Left lung (tissue), 4 donors: ENCODE measurements at regions not wholly inside any gene's neighbourhood (a gene's known extent, or its start where the extent isn't known, plus 50 kb on each side); places are given as distances from the start of the nearest gene placed in this dataset.

Experiments
- ATAC-seq: fragments of 200-7000 bp; cut with Tn5 transposase; one replicate; pipeline ENCODE4 v1.9.1; 2020; ENCODE audit warnings: moderate library complexity
- DNase-seq, 4 donors: peaks; one replicate each; pipeline ENCODE4 v3.0.0-alpha.2; 2013 to 2020
- H3K27ac ChIP-seq, 2 donors: fragments of 200-600 bp; sonication (generic) in 1 of 2; one replicate each; pipeline versions ENCODE4 v1.5.0 to v1.8.0; 2020 to 2021
- H3K27me3 ChIP-seq, 2 donors: fragments of 200-600 bp; sonication (generic) in 1 of 2; one replicate each; pipeline versions ENCODE4 v1.5.0 to v1.8.0; 2020 to 2021
- H3K36me3 ChIP-seq, 2 donors: fragments of 200-600 bp; sonication (generic) in 1 of 2; one replicate each; pipeline versions ENCODE4 v1.5.0 to v1.8.0; 2020 to 2021
- H3K4me1 ChIP-seq, 2 donors: fragments of 200-600 bp; one replicate each; pipeline ENCODE4 v1.8.0; 2021
- H3K4me3 ChIP-seq, 2 donors: fragments of 200-600 bp; sonication (generic) in 1 of 2; one replicate each; pipeline versions ENCODE4 v1.5.0 to v1.8.0; 2020 to 2021; ENCODE audit warnings: mild to moderate bottlenecking in 1 of 2
- H3K9me3 ChIP-seq, 2 donors: fragments of 200-600 bp; sonication (generic) in 1 of 2; one replicate each; pipeline versions ENCODE4 v1.5.0 to v1.8.0; 2020 to 2021
- intact Hi-C, 2 donors: fragments of 100-400 bp; cut with DNase I; formaldehyde crosslinking; loops; one replicate each; pipeline versions ENCODE4 v1.11.2 to v1.14.2; 2022
- TF ChIP-seq, protein P1 (sequence below), 2 donors: fragments of 200-600 bp; sonication (generic) in 1 of 2; IDR thresholded peaks; one replicate each; pipeline versions ENCODE4 v1.5.0 to v1.8.0; 2021; ENCODE audit warnings: antibody characterized with exemption in 2 of 2
- donor health status: DM: no; HTN: yes; CAD: no.
- donor health status: DM: no; HTN: no; CAD: no.

DNA sequence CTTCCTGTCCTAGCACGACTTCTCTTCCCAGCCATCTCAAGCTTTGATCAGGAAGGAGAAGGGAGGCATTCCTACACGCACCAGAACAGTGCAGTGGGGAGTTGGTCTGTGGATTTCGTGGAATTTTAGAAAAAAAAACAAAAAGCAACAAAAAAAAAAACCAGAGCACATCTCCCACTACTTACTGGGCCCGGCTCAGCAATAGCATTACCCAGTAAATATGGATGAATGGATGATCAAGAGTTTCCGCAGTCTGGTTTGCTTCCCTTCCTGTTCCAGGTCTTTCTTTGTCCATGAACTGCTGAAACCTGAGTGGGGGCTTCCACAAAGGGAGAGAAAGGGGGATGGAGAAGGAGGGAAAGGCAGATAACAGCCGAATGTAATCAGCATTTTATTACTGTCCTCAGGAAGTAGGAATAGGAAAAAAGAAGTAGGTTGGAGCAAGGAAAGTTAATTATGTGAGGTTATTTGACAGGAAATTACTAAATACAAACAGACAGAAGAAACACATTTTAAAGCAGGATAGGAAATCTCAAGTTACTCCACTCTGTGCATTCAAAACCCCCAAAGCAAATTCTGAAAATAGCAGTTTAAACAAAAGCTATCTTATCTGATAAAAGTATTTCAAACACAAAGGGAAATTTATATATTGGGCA lies 349.0 kb downstream of the PRL start:
- no peaks in the 10 kb centered on the region for H3K36me3 ChIP-seq
- TF ChIP-seq, protein P1, sequence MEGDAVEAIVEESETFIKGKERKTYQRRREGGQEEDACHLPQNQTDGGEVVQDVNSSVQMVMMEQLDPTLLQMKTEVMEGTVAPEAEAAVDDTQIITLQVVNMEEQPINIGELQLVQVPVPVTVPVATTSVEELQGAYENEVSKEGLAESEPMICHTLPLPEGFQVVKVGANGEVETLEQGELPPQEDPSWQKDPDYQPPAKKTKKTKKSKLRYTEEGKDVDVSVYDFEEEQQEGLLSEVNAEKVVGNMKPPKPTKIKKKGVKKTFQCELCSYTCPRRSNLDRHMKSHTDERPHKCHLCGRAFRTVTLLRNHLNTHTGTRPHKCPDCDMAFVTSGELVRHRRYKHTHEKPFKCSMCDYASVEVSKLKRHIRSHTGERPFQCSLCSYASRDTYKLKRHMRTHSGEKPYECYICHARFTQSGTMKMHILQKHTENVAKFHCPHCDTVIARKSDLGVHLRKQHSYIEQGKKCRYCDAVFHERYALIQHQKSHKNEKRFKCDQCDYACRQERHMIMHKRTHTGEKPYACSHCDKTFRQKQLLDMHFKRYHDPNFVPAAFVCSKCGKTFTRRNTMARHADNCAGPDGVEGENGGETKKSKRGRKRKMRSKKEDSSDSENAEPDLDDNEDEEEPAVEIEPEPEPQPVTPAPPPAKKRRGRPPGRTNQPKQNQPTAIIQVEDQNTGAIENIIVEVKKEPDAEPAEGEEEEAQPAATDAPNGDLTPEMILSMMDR (IDR thresholded peaks at IDR 0.05), result no peak
- H3K27ac ChIP-seq, result no peak overlapping the region
- ATAC-seq, result no peak
- H3K27me3 ChIP-seq, result no peaks in the 10 kb centered on the region
- H3K9me3 ChIP-seq, result no peaks in the 10 kb centered on the region
- DNase-seq, result no peak
- no peak overlapping the region for H3K4me3 ChIP-seq
- peaks cover 15 to 21% of the 10 kb centered on the region in 2 donors for H3K4me1 ChIP-seq
- intact Hi-C loops, result no loop called here

DNA sequence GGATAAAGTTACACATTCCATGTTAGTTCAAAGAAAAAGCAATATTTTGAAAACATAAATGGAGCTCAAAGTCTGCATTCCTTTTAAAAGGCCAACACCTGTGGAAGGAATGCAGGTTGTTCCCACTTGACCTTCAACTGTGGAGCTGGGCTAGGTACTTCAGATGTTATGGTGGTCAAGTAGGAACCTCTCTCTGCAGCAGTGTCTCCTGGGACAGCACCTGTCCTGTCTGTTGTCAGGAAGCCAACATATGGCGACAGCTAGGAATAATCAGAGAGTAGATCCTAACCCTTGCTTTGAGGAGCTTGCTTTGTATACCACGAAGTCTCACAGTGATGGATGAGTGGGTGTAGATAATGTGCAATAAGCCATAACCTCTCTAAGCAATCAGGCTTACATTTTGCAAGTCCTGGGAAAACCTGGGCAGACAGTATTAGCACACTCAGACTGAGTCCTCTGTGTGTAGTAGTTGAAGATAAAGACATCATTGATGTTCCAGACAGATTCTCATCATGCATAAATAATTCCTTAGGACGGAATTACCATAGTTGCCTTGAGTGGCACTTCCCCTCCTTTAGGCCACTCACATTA lies 347.5 kb downstream of the PRL start:
- intact Hi-C loops, result no loop called here
- TF ChIP-seq, protein P1 (IDR thresholded peaks at IDR 0.05), result no peak
- peaks cover 12 to 31% of the 10 kb centered on the region in 2 donors for H3K4me1 ChIP-seq
- peak overlapping the region in 1 of 2 donors; percentile 28 for H3K27ac ChIP-seq
- no peaks in the 10 kb centered on the region for H3K9me3 ChIP-seq
- DNase-seq (peak in 1 of 4 donors; percentile 36), ATAC-seq (peak; percentile 73)
- no peaks in the 10 kb centered on the region for H3K36me3 ChIP-seq
- no peak overlapping the region for H3K4me3 ChIP-seq
- no peaks in the 10 kb centered on the region for H3K27me3 ChIP-seq

DNA sequence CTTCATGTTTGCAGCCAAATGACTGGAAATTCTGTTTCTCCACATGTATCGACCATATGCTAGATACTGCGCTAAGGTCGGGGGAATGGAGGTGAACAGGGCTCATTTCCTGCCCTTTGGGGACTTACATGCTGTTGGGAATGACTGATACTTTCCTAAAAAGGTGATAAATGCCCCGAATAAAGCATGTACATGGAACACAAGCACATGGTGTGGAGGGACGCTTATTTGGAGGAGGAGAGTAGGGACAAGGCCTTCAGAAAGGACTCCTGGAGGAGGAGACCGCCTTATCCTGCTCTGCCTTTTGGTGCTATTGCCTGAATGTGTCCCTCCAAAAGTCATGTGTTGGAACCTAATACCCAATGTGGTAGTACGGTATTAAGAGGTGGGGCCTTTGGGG lies 344.5 kb downstream of the PRL start:
- H3K27me3 ChIP-seq, result no peaks in the 10 kb centered on the region
- no peaks in the 10 kb centered on the region for H3K36me3 ChIP-seq
- H3K27ac ChIP-seq, result no peak overlapping the region
- H3K9me3 ChIP-seq, result no peaks in the 10 kb centered on the region
- no peak overlapping the region for H3K4me3 ChIP-seq
- peaks cover 12 to 36% of the 10 kb centered on the region in 2 donors for H3K4me1 ChIP-seq
- intact Hi-C loops, result no loop called here
- no peak for DNase-seq
- no peak for ATAC-seq
- TF ChIP-seq, protein P1 (IDR thresholded peaks at IDR 0.05), result no peak

- intact Hi-C loops, result no loop called here
- DNase-seq, result no peak
- ATAC-seq, result peak; percentile 50
Observed at GRCh38 chr6:21953831-21954801, 342.7 kb downstream of the PRL start.

More at GRCh38 chr6:21953831-21954801, 342.7 kb downstream of the PRL start:
- TF ChIP-seq, protein P1 (IDR thresholded peaks at IDR 0.05), result no peak
- H3K4me1 ChIP-seq, result peaks cover 9 to 25% of the 10 kb centered on the region in 2 donors
- no peaks in the 10 kb centered on the region for H3K9me3 ChIP-seq
- no peak overlapping the region for H3K4me3 ChIP-seq
- H3K27me3 ChIP-seq, result no peaks in the 10 kb centered on the region
- peak overlapping the region; percentile 11 to 55 for H3K27ac ChIP-seq
- H3K36me3 ChIP-seq, result no peaks in the 10 kb centered on the region
